Fibroblast of villous mesenchyme (primary cell): ENCODE measurements at regions not wholly inside any gene's neighbourhood (a gene's known extent, or its start where the extent isn't known, plus 50 kb on each side); places are given as distances from the start of the nearest gene placed in this dataset.

Experiments used
- DNase-seq: peaks from one replicate; pipeline ENCODE4 v3.0.0-alpha.2; 2010; ENCODE audit warnings: low read depth
- H3K4me3 ChIP-seq: 2 replicates; pipeline ENCODE4 v1.5.1; 2011; ENCODE audit warnings: low read depth, mild to moderate bottlenecking, low read length
- TF ChIP-seq, protein P1 (sequence below): IDR thresholded peaks from 2 replicates; pipeline ENCODE4 v1.5.1; 2012; ENCODE audit warnings: low read depth, mild to moderate bottlenecking, low read length; ENCODE audit not compliant: insufficient read depth

DNA sequence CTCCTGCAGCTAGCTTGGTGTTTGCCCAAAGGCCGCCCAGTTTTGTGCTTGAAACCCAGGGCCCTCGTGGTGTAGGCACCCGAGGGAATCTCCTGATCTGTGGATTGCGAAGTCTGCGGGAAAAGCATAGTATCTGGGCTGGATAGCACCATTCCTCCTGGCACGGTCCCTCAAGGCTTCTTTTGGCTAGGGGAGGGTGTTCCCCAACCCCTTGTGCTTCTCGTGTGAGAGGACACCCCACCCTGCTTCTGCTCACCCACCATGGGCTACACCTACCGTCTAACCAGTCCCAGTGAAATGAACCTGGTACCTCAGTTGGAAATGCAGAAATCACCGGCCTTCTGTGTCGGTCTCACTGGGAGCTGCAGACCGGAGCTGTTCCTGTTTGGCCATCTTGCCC, 403.5 kb downstream of the USP25 start:
- DNase-seq = no peak
- H3K4me3 ChIP-seq = no peak overlapping the region
- TF ChIP-seq, protein P1, sequence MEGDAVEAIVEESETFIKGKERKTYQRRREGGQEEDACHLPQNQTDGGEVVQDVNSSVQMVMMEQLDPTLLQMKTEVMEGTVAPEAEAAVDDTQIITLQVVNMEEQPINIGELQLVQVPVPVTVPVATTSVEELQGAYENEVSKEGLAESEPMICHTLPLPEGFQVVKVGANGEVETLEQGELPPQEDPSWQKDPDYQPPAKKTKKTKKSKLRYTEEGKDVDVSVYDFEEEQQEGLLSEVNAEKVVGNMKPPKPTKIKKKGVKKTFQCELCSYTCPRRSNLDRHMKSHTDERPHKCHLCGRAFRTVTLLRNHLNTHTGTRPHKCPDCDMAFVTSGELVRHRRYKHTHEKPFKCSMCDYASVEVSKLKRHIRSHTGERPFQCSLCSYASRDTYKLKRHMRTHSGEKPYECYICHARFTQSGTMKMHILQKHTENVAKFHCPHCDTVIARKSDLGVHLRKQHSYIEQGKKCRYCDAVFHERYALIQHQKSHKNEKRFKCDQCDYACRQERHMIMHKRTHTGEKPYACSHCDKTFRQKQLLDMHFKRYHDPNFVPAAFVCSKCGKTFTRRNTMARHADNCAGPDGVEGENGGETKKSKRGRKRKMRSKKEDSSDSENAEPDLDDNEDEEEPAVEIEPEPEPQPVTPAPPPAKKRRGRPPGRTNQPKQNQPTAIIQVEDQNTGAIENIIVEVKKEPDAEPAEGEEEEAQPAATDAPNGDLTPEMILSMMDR = no peak

DNA sequence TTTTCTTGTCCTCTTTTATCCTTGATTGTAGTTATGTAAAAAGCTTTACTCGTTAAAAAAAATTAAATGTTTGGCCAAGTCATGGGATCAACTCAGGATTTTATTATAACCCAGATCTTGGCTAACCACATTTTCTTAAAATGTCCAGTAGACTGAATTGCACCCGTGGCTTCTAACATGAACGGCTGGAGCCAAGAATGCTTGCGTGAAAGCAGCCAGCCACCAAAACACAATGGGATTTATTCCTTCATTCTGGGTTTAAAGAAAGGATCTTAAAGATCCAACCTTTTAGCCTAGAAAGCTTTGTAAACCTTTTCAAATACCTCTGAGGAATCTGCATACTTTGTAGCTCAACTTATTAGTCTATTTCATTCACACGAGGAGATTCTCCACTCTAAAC, 404.4 kb downstream of the USP25 start:
- TF ChIP-seq, protein P1 = no peak

DNA sequence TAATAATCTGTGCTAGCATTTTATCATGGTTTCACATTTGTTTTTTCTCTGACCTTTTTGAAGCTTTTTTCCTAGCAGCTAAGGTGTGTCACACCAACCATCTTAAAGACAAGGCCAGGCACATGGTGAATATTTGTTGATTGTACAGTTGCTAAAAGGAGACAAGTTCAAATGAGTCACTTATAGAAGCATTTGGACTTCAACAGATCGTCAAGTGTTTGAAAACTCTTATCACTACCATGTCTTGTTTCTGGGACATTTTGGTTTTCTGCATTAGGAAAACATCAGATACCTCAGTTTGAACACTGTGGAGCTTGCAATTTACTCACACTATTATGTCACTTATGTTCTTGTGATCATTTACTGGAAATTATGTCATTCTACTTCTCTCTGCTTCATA, 407.3 kb downstream of the USP25 start:
- DNase-seq = no peak
- no peak overlapping the region for H3K4me3 ChIP-seq
- TF ChIP-seq, protein P1 = no peak

More for the DNA sequence above, 404.4 kb downstream of the USP25 start:
- DNase-seq = no peak
- H3K4me3 ChIP-seq = no peak overlapping the region

DNA sequence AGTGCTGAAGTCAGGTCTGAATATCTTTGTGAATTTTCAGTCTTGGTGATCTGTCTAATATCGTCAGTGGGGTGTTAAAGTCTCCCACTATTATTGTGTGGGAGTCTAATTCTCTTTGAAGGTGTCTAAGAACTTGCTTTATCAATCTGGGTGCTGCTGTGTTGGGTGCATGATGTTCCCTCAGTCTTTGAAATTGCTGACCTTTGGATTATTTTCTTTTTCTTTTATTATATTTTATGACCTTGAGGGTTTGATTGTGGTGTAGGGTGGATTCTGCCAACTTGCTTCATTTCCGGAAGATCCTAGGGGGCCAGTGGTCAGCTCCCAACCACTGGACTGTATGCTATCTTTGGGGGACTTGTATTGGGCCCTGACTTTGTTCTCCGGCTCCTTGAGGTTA, 415.3 kb downstream of the USP25 start:
- no peak overlapping the region for H3K4me3 ChIP-seq
- TF ChIP-seq, protein P1 = no peak
- DNase-seq = no peak

DNA sequence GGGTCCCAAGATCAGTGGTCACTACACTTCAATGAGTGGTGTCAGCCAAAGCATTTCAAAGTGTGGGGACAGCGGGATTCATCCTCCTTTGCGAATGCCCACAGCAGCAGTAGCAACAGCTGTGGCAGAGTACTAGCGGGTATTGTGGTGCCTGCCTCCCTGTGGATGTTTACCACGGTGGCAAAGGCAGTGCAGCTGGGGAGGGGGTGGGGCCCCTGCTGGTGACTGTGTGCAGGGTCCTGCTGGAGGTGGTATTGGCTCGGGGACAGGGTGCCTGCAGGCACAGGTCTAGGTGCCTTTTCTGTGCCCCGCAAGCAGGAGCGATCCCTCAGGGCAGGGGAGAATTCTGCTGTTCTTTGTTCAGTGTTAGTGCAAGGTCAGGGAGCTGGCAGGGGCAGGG, 415.7 kb downstream of the USP25 start:
- DNase-seq = no peak
- TF ChIP-seq, protein P1 = no peak

DNA sequence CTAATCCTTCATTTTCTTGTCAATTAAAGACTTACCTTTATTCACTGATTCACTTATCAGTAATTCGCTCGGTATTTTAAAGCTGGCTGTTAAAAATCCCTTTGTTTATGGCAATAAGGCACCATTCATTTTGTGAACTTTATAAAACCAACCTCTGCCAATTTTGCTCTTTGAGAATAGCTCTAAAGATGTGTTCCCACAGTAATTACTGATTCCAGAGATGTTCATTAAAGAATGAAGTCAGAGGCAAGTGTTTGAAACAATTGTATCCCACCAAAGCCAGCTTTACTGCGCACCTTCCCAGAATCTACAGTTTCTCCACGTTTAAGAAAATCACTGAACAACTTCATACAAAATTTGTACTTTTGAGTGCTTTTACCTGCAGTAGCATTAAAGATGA, 424.5 kb downstream of the USP25 start:
- TF ChIP-seq, protein P1 = no peak
- H3K4me3 ChIP-seq = no peak overlapping the region
- DNase-seq = no peak

More for the DNA sequence above, 415.7 kb downstream of the USP25 start:
- H3K4me3 ChIP-seq = no peak overlapping the region

DNA sequence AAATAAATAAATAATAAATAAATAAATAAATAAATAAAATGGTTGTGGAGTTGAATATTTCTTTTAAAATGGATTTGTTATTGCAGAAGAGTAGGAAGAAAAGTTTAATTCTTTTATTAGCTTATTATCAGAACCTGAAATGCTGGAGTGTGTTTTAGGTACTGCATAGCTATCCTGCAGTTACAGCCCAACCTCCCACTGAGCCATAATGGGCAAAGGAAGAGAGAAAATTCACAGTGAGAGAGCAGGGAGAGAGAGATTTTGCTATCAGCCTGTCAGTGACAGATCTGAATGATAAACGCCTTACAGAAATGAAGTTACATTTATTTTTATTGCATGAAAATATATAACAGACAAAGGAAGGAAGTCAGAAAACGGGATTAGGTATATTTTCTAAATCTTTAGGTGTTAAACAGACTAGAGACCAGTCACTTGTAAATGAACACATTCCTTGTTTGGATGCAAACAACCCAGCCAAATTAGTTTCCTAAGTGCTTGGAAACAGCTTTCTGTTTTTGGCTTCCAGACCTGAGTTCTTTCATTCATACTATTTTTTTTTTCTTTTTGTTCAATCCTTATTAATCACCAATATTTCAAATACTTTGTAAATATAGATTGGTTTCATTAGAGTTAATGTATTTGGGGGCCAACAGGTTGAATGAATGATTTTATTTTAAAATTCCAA, 425.3 kb downstream of the USP25 start:
- TF ChIP-seq, protein P1 = no peak
- no peak overlapping the region for H3K4me3 ChIP-seq
- DNase-seq = no peak
